ENCODE measurements at regions not wholly inside any gene's neighbourhood (a gene's known extent, or its start where the extent isn't known, plus 50 kb on each side); places are given as distances from the start of the nearest gene placed in this dataset.

DNA sequence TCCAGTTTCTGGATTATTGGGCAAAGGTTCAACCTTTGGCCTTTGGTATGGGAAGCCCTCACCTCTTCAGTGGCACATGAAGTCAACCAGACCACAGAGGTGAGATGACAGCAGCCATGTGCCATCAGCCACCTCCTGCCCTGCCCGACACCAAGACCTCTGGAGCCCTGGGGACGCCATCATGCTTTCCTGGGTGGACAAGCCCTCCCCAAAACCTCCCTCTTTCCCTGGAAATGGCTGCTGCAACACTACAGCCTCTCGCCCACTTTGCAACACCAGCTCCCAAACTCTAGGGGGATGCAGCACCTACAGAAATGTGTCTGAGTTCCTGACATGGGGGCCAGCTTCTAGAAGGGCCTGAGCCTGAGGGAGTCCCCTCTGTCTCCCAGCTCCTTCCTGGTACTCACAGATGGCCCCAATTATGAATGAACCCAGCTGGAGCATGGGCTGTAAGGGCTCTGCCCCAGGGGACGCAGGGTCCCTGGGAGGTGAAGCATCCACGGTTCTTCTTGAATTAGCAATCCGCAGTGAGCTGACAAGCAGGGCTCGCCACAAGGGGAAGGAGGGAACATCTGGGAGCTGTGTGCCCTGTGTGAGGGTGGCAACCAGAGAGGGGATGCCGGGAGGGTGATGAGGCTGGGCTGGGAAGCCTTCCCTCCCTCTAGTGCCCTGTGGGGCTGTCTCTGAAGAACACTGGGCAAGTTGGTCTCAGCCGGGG lies 268.5 kb upstream of the HDAC4 start:
- Histone ChIP-seq H3K36me3 (ENCODE audit: insufficient read depth, low read depth, low read length) (no peaks in the 10 kb centered on the region), H3K4me3 (ENCODE audit: low read length) (no peak overlapping the region), H3K27ac (ENCODE audit: low read length) (no peak overlapping the region), H3K9ac (ENCODE audit: low read depth, low read length) (no peak overlapping the region), H3K4me1 (ENCODE audit: insufficient read depth, low read length) (no peaks in the 10 kb centered on the region), H3K9me3 (ENCODE audit: insufficient read depth, low read depth, low read length) (no peaks in the 10 kb centered on the region), H3K27me3 (ENCODE audit: insufficient read depth, low read length) (no peaks in the 10 kb centered on the region)

DNA sequence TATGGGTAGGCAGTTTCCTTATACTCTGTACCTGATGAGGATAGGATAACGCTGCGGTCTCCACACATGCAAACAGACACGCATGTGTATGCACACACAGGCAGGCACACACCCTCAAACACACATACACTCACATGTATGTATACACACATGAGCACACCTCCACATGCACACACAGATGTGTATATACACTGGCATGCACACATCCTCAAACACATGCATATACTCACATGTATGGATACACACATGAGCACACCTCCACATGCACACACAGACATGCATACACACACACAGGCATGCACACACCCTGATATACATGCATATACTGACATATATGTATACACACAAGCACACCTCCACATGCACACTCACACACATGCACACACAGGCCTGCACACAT lies 267.8 kb upstream of the HDAC4 start:
- Histone ChIP-seq H3K9me3 (ENCODE audit: insufficient read depth, low read depth, low read length) (no peaks in the 10 kb centered on the region), H3K27me3 (ENCODE audit: insufficient read depth, low read length) (no peaks in the 10 kb centered on the region), H3K4me1 (ENCODE audit: insufficient read depth, low read length) (no peaks in the 10 kb centered on the region), H3K4me3 (ENCODE audit: low read length) (no peak overlapping the region), H3K36me3 (ENCODE audit: insufficient read depth, low read depth, low read length) (no peaks in the 10 kb centered on the region), H3K9ac (ENCODE audit: low read depth, low read length) (no peak overlapping the region), H3K27ac (ENCODE audit: low read length) (no peak overlapping the region)

DNA sequence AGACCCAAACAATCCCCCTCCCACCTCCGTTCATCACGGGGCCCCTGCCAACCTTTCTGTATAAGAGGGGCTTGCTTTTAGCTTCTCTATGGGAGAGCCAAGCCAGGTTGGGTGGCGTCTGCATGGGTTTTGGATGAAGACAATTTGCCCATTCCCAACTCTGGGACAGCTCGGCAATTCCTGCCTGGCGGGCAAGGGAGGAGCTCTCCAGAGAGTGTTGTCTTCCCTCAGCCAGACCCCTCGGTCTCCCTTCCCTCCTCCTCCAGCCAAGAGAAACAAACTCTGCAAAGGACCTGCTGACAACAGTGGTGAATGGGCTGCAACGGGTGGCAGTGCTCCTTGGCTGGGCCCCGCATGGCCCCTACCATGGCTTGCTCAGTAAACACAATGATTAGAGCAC lies 267.2 kb upstream of the HDAC4 start:
- Histone ChIP-seq H3K4me3 (ENCODE audit: low read length) (no peak overlapping the region), H3K9me3 (ENCODE audit: insufficient read depth, low read depth, low read length) (no peaks in the 10 kb centered on the region), H3K9ac (ENCODE audit: low read depth, low read length) (no peak overlapping the region), H3K36me3 (ENCODE audit: insufficient read depth, low read depth, low read length) (no peaks in the 10 kb centered on the region), H3K27me3 (ENCODE audit: insufficient read depth, low read length) (no peaks in the 10 kb centered on the region), H3K4me1 (ENCODE audit: insufficient read depth, low read length) (no peaks in the 10 kb centered on the region), H3K27ac (ENCODE audit: low read length) (no peak overlapping the region)

DNA sequence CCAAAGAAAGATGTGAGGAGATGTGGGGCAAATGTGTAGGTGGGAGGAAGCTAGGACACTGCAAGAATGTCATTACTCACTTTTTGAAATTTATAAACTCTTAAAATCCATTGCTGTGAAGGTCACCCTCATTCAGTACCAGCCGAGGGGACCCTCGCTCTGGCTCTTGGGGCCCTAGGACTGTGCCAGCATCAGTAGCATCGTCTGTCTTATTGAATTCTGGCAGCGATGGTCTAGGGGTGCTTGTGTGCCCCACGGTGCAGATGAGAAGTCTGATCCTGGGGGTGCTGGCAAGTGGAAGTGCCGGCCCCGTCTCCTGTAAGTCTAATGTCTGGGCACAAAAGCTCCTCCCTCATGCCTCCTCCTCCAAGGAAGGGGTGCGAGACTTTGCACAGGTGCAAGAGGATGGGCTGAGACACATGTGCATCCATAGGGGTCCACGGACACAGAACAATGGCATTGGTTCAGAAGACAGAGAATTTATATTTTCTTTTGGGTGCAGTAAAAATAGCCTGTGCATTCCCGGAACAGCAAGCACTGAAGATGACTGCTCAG lies 266.7 kb upstream of the HDAC4 start:
- Histone ChIP-seq H3K36me3 (ENCODE audit: insufficient read depth, low read depth, low read length) (no peaks in the 10 kb centered on the region), H3K4me3 (ENCODE audit: low read length) (no peak overlapping the region), H3K9ac (ENCODE audit: low read depth, low read length) (no peak overlapping the region), H3K9me3 (ENCODE audit: insufficient read depth, low read depth, low read length) (no peaks in the 10 kb centered on the region), H3K4me1 (ENCODE audit: insufficient read depth, low read length) (no peaks in the 10 kb centered on the region), H3K27ac (ENCODE audit: low read length) (no peak overlapping the region), H3K27me3 (ENCODE audit: insufficient read depth, low read length) (no peaks in the 10 kb centered on the region)

DNA sequence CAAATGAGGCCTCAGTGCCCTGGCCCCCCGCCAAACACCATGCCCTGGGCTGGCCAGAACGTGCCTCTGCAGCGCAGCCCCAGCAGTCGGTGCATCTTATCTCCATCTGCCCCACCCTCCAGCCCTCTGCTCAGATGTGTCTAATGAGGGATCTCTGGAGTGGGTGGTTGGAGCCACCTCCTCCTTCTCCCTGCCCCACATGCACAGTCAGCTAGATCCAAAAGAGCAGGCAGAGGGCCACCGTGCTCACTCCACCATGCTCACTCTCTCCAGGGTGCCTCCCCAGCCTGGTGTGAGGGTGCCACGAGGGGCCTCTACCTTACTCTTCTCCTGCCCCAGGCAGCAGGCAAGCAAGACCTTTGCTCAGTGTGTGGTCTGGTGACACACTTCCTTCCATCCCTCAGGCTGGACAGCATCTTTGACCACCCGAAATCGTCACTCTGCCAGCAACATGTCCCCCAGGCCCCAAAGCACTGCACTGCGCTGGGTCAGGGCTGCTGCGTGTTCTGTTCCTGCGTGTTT lies 266.1 kb upstream of the HDAC4 start:
- Histone ChIP-seq H3K27me3 (ENCODE audit: insufficient read depth, low read length) (no peaks in the 10 kb centered on the region), H3K4me3 (ENCODE audit: low read length) (no peak overlapping the region)

DNA sequence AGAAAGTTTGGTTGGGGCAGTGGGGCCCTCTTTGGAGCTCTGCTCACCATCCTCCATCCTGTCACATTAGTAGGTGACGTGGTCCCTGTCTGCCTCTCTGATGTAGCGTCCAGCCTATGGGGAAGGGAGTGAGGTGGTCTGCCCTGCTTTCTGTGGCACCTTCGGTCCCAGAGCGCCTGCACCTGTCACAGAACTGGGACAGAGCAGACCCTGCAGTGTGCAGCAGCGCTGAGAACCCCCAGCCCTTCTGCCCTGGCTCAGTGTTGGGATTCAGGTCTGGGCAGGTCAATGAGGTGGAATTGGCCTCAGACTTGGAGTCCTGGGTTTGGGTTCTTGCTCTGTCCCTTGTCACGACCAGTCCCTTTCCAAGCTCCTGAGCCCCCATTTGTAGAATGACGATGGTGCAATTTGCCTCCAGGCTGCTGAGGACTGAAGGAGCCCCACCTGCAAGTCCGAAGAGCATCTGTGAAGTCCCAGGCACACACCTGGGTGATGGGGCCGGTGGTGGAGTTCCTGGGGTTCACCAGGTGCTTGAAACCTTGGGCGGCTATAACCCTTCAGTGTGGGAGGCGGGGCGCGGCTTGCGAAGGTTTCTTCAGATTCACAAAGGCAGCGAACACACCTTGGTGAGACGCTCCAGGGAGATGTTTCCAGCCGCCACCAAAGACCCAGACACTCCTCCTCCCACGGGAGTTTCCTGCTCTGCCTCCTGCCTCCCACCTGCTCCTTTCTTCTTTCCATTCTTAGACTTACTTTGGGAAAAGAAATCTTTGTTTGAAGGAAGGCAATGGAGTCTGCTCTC lies 265.4 kb upstream of the HDAC4 start:
- H3K27me3 ChIP-seq (ENCODE audit: insufficient read depth, low read length): no peaks in the 10 kb centered on the region; the same call in 1 of the 2 replicates
- H3K36me3 ChIP-seq (ENCODE audit: insufficient read depth, low read depth, low read length): no peaks in the 10 kb centered on the region
- H3K27ac ChIP-seq (ENCODE audit: low read length): no peak overlapping the region
- no peaks in the 10 kb centered on the region for H3K4me1 ChIP-seq (ENCODE audit: insufficient read depth, low read length)
- H3K9ac ChIP-seq (ENCODE audit: low read depth, low read length): no peak overlapping the region
- no peaks in the 10 kb centered on the region for H3K9me3 ChIP-seq (ENCODE audit: insufficient read depth, low read depth, low read length)
- no peak overlapping the region for H3K4me3 ChIP-seq (ENCODE audit: low read length)

More for the DNA sequence above, 266.1 kb upstream of the HDAC4 start:
- Histone ChIP-seq H3K36me3 (ENCODE audit: insufficient read depth, low read depth, low read length) (no peaks in the 10 kb centered on the region), H3K9ac (ENCODE audit: low read depth, low read length) (no peak overlapping the region), H3K27ac (ENCODE audit: low read length) (no peak overlapping the region), H3K4me1 (ENCODE audit: insufficient read depth, low read length) (no peaks in the 10 kb centered on the region), H3K9me3 (ENCODE audit: insufficient read depth, low read depth, low read length) (no peaks in the 10 kb centered on the region)

DNA sequence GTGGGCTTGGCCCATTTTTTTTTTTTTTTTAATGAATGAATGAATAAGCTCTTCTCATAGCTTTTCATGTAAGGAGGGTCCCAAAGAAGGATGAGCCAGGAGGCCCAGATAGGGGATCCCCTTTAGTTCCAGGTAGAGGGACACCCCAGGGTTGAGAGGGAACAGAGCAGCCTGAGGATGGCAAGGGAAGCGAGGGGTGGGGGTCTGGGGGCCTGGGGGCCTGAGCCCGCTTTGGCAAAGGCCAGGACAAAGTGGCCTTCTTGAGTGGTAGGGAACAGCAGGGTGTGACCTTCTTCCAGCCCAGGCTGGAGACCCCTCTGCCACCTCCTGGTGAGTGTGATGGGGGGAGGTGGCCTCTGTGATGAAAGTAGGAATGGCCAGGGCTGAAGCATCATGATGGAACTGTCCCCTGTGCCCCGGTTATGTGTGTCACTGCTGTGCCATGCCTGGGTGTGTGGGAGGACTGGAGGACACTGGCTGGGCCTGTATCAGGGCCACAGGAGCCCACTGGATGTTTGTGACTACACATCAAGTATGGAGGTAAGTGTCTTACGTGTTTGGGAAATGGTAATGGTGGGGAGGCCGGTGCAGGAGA lies 263.5 kb upstream of the HDAC4 start:
- Histone ChIP-seq H3K4me1 (ENCODE audit: insufficient read depth, low read length) (no peaks in the 10 kb centered on the region), H3K27ac (ENCODE audit: low read length) (no peak overlapping the region), H3K36me3 (ENCODE audit: insufficient read depth, low read depth, low read length) (no peaks in the 10 kb centered on the region), H3K9ac (ENCODE audit: low read depth, low read length) (no peak overlapping the region), H3K9me3 (ENCODE audit: insufficient read depth, low read depth, low read length) (no peaks in the 10 kb centered on the region), H3K27me3 (ENCODE audit: insufficient read depth, low read length) (no peaks in the 10 kb centered on the region; the same call in 1 of the 2 replicates), H3K4me3 (ENCODE audit: low read length) (no peak overlapping the region)

DNA sequence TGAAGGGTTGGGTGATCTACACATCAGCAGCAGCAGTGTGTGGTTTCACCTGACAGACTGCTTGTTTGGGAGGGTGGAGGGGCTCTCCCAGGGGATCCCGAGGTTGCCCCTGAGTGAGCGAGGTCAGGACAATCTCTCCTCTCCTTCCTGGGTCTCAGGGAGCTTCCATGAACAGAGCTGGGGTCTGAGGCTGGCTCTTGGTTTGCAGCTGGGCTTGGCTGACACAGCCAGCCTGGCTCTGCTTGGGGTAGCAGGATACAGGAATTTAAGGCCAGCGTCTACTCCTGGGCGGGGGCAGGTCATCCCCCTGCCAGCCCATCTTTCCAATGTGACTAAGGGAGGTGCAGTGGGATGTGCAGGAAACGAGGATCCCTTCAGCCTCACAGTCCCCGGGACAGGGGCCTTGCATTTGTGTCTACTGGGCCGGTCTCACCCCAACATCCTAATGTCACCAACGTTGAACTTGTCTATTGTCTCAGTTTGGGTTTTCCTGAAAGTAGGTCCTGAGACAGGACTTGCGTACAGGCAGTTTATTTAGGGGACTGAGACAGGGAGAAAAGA lies 262.6 kb upstream of the HDAC4 start:
- H3K27ac ChIP-seq (ENCODE audit: low read length): no peak overlapping the region

DNA sequence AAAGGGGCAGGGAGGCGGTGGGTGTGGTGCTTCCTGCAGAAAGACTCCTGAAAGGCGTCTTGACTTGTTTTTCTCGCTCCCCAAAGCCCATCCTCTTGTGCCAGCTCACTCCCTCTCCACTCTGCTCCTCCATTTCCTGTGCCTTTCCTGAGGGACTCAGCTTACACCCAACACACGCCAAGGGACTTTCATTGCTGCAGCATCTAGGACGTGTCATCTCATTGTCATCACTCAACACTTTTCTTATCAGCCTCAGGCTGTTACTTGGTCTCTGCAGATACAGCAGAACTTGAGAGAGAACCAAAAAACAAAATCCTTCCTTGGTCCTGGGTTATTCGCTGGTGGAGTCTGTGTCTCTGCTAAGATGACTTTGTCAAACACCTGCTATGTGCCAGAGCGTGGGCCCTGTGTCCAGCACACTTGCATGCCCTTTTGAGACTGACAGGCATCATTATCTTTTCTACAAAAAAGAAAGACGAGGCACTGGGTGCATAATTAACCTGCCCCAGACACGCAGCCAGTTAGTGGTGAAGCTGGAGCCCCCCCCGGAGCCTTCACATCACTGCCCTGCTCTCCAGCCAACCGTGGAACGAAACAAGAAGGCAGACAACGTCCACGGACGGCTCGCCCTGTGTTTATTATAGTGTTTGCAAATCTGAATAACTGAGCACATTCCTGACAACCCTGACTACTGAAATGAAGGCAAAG lies 261.7 kb upstream of the HDAC4 start:
- no peak overlapping the region for H3K9ac ChIP-seq (ENCODE audit: low read depth, low read length)
- no peaks in the 10 kb centered on the region for H3K9me3 ChIP-seq (ENCODE audit: insufficient read depth, low read depth, low read length)
- no peaks in the 10 kb centered on the region for H3K36me3 ChIP-seq (ENCODE audit: insufficient read depth, low read depth, low read length)
- H3K4me3 ChIP-seq (ENCODE audit: low read length): no peak overlapping the region
- H3K27me3 ChIP-seq (ENCODE audit: insufficient read depth, low read length): no peaks in the 10 kb centered on the region; the same call in 1 of the 2 replicates
- no peak overlapping the region for H3K27ac ChIP-seq (ENCODE audit: low read length)
- no peaks in the 10 kb centered on the region for H3K4me1 ChIP-seq (ENCODE audit: insufficient read depth, low read length)

More for the DNA sequence above, 262.6 kb upstream of the HDAC4 start:
- Histone ChIP-seq H3K9me3 (ENCODE audit: insufficient read depth, low read depth, low read length) (no peaks in the 10 kb centered on the region), H3K27me3 (ENCODE audit: insufficient read depth, low read length) (no peaks in the 10 kb centered on the region; the same call in 1 of the 2 replicates), H3K4me1 (ENCODE audit: insufficient read depth, low read length) (no peaks in the 10 kb centered on the region), H3K4me3 (ENCODE audit: low read length) (no peak overlapping the region), H3K36me3 (ENCODE audit: insufficient read depth, low read depth, low read length) (no peaks in the 10 kb centered on the region), H3K9ac (ENCODE audit: low read depth, low read length) (no peak overlapping the region)

DNA sequence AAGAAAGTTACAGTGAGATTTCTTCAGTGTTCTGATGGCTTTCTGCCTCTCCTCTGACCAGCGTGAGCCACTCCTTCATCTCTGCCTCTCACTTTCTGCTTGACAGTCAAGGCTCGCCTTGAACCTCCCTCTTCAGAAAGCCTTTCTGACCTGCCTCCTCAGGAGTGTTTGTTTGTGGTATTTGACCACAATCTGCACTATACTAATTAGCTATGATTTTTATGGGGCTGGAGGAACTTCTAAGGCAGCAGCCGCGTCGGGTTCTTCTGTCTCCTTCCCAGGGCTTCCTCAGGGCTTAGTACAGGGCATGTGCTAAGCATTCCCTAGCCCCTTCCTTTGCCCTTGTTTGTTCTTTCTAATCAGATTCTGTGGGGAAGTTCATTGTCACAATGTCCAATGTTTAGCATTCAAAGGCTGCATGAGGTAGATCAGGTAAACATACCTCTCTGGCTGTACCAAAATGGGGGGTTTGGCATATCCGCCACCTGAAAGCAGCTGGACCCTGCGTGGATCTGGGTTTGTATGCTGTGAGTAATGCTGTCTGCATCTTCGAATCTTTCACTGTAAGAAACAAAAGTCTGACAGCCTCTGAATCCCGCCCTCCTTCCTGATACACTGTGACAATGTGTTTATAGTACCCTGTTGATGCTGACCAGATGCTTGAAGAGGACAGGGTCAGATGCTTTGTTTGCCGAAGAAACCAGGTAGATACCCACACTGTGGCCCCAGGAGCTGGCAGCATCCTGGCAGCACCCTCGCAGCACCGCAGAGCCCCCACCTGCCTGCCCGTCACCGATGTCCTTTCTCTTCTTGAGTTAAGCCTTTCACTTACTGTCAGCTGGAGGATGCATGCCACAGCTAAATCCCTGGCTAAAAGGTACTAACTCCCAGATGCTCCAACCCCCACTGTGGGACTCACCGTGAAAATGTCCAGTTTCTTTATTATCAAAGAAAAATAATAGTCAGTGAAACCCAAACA lies 260.8 kb upstream of the HDAC4 start:
- H3K4me1 ChIP-seq (ENCODE audit: insufficient read depth, low read length): no peaks in the 10 kb centered on the region
- H3K4me3 ChIP-seq (ENCODE audit: low read length): no peak overlapping the region
- H3K9ac ChIP-seq (ENCODE audit: low read depth, low read length): no peak overlapping the region
- no peaks in the 10 kb centered on the region; the same call in 1 of the 2 replicates for H3K27me3 ChIP-seq (ENCODE audit: insufficient read depth, low read length)
- H3K27ac ChIP-seq (ENCODE audit: low read length): no peak overlapping the region
- no peaks in the 10 kb centered on the region for H3K36me3 ChIP-seq (ENCODE audit: insufficient read depth, low read depth, low read length)
- H3K9me3 ChIP-seq (ENCODE audit: insufficient read depth, low read depth, low read length): no peaks in the 10 kb centered on the region

All from iPS-20b (cell line).